ENCODE measurements at regions not wholly inside any gene's neighbourhood (a gene's known extent, or its start where the extent isn't known, plus 50 kb on each side); places are given as distances from the start of the nearest gene placed in this dataset.

GRCh38 chr5:101271416-101271815 is 368.3 kb upstream of the ST8SIA4 start:
- Mint-ChIP-seq H3K27ac (no peak overlapping the region), H3K9me3 (no peaks in the 10 kb centered on the region), H3K27me3 (no peaks in the 10 kb centered on the region), H3K36me3 (ENCODE audit: low read depth) (no peaks in the 10 kb centered on the region), H3K4me1 (no peaks in the 10 kb centered on the region), H3K4me3 (no peak overlapping the region)
- POLR2A ChIA-PET = no interaction called here
- ATAC-seq (ENCODE audit: low read depth) = no peak
- CTCF ChIA-PET = no interaction called here
- TF ChIP-seq, protein P1, sequence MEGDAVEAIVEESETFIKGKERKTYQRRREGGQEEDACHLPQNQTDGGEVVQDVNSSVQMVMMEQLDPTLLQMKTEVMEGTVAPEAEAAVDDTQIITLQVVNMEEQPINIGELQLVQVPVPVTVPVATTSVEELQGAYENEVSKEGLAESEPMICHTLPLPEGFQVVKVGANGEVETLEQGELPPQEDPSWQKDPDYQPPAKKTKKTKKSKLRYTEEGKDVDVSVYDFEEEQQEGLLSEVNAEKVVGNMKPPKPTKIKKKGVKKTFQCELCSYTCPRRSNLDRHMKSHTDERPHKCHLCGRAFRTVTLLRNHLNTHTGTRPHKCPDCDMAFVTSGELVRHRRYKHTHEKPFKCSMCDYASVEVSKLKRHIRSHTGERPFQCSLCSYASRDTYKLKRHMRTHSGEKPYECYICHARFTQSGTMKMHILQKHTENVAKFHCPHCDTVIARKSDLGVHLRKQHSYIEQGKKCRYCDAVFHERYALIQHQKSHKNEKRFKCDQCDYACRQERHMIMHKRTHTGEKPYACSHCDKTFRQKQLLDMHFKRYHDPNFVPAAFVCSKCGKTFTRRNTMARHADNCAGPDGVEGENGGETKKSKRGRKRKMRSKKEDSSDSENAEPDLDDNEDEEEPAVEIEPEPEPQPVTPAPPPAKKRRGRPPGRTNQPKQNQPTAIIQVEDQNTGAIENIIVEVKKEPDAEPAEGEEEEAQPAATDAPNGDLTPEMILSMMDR (IDR thresholded peaks at IDR 0.05) = no peak
- DNase-seq = no peak
- intact Hi-C loops (cut with micrococcal nuclease) = no loop called here

DNA sequence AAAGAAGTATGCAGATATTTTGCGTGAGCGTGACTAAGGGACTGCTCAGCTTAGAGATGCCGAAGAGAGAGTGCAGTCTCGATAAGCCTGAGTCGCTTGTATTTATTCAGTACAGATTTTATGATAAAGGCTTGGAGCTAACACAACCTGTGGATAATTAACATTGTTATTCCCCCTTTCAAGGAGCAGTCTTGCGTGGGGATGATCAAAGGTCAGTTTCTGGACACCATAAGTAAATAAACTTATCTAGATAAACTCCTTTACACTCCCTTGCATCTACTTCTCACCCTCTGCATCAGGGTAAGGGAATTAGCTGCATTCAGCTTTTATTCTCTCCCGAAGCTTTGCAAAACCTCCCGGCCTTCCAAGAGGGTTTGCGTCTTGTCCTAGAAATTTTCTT is 357.8 kb upstream of the ST8SIA4 start:
- intact Hi-C loops (cut with micrococcal nuclease) = no loop called here
- TF ChIP-seq, protein P1 (IDR thresholded peaks at IDR 0.05) = no peak
- Mint-ChIP-seq H3K4me1 (no peaks in the 10 kb centered on the region), H3K36me3 (ENCODE audit: low read depth) (no peaks in the 10 kb centered on the region), H3K4me3 (no peak overlapping the region), H3K27me3 (no peaks in the 10 kb centered on the region), H3K9me3 (peaks cover 3% of the 10 kb centered on the region), H3K27ac (no peak overlapping the region)
- ChIA-PET POLR2A (no interaction called here), CTCF (no interaction called here)
- no peak for ATAC-seq (ENCODE audit: low read depth)
- no peak for DNase-seq

GRCh38 chr5:101253096-101253495 is 350.0 kb upstream of the ST8SIA4 start:
- ChIA-PET POLR2A (no interaction called here), CTCF (no interaction called here)
- H3K27me3 Mint-ChIP-seq = no peaks in the 10 kb centered on the region
- no peaks in the 10 kb centered on the region for H3K4me1 Mint-ChIP-seq
- intact Hi-C loops (cut with micrococcal nuclease) = no loop called here
- no peak overlapping the region for H3K27ac Mint-ChIP-seq
- no peak for ATAC-seq (ENCODE audit: low read depth)
- H3K4me3 Mint-ChIP-seq = no peak overlapping the region
- DNase-seq = no peak
- TF ChIP-seq, protein P1 (IDR thresholded peaks at IDR 0.05) = no peak
- H3K9me3 Mint-ChIP-seq = peaks cover under 1% of the 10 kb centered on the region
- no peaks in the 10 kb centered on the region for H3K36me3 Mint-ChIP-seq (ENCODE audit: low read depth)

GRCh38 chr5:101244621-101245020 is 341.5 kb upstream of the ST8SIA4 start:
- Mint-ChIP-seq H3K9me3 (peaks cover 11% of the 10 kb centered on the region), H3K36me3 (ENCODE audit: low read depth) (no peaks in the 10 kb centered on the region), H3K27ac (no peak overlapping the region), H3K4me1 (no peaks in the 10 kb centered on the region), H3K4me3 (no peak overlapping the region), H3K27me3 (no peaks in the 10 kb centered on the region)
- CTCF ChIA-PET = no interaction called here
- intact Hi-C loops (cut with micrococcal nuclease) = no loop called here
- ATAC-seq (ENCODE audit: low read depth) (no peak), DNase-seq (no peak)
- TF ChIP-seq, protein P1 (IDR thresholded peaks at IDR 0.05) = no peak
- POLR2A ChIA-PET = no interaction called here

GRCh38 chr5:101212942-101213514 is 309.9 kb upstream of the ST8SIA4 start:
- no peak overlapping the region for H3K27ac Mint-ChIP-seq
- ATAC-seq (ENCODE audit: low read depth) (no peak), DNase-seq (no peak)
- ChIA-PET POLR2A (no interaction called here), CTCF (no interaction called here)
- no peaks in the 10 kb centered on the region for H3K9me3 Mint-ChIP-seq
- no peaks in the 10 kb centered on the region for H3K4me1 Mint-ChIP-seq
- TF ChIP-seq, protein P1 (IDR thresholded peaks at IDR 0.05) = no peak
- no peaks in the 10 kb centered on the region for H3K27me3 Mint-ChIP-seq
- no peak overlapping the region for H3K4me3 Mint-ChIP-seq
- intact Hi-C loops (cut with micrococcal nuclease) = no loop called here
- no peaks in the 10 kb centered on the region for H3K36me3 Mint-ChIP-seq (ENCODE audit: low read depth)
